ENCODE measurements at regions not wholly inside any gene's neighbourhood (a gene's known extent, or its start where the extent isn't known, plus 50 kb on each side); places are given as distances from the start of the nearest gene placed in this dataset.

DNA sequence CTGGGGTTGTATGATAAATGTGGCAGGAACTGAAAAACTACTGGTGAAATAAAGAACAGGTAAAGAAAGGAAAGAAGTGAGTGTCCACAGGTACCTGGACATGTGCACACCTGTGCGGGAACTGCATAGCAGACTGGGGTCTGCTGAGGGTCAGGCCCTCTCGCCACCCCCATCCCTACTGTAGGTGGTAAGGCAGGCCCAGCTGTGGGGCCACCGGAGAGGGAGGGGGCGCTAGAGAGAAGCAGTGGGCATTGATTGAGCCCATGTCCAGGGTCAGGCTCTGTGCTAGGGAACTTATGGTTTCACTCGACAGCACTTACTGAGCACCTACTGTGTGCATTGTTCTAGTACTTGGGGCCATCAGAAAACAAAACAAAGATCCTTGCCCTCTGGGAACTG, 400.5 kb downstream of the MATN1 start:
- DNase-seq (ENCODE audit: low spot score) = no peak
- ChIA-PET POLR2A (ENCODE audit: low non-redundant PET) (no interaction called here), CTCF (interaction anchor here (0.5 to 0.7 kb wide), 2 partner anchors 13 to 235 kb away, joined by 3 read pairs; no protein-coding TSS in a partner anchor)
- TF ChIP-seq, protein P1, sequence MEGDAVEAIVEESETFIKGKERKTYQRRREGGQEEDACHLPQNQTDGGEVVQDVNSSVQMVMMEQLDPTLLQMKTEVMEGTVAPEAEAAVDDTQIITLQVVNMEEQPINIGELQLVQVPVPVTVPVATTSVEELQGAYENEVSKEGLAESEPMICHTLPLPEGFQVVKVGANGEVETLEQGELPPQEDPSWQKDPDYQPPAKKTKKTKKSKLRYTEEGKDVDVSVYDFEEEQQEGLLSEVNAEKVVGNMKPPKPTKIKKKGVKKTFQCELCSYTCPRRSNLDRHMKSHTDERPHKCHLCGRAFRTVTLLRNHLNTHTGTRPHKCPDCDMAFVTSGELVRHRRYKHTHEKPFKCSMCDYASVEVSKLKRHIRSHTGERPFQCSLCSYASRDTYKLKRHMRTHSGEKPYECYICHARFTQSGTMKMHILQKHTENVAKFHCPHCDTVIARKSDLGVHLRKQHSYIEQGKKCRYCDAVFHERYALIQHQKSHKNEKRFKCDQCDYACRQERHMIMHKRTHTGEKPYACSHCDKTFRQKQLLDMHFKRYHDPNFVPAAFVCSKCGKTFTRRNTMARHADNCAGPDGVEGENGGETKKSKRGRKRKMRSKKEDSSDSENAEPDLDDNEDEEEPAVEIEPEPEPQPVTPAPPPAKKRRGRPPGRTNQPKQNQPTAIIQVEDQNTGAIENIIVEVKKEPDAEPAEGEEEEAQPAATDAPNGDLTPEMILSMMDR (conservative IDR thresholded peaks at IDR 0.05; ENCODE audit: low read depth) = no peak
- no peak overlapping the region for H3K27ac ChIP-seq

DNA sequence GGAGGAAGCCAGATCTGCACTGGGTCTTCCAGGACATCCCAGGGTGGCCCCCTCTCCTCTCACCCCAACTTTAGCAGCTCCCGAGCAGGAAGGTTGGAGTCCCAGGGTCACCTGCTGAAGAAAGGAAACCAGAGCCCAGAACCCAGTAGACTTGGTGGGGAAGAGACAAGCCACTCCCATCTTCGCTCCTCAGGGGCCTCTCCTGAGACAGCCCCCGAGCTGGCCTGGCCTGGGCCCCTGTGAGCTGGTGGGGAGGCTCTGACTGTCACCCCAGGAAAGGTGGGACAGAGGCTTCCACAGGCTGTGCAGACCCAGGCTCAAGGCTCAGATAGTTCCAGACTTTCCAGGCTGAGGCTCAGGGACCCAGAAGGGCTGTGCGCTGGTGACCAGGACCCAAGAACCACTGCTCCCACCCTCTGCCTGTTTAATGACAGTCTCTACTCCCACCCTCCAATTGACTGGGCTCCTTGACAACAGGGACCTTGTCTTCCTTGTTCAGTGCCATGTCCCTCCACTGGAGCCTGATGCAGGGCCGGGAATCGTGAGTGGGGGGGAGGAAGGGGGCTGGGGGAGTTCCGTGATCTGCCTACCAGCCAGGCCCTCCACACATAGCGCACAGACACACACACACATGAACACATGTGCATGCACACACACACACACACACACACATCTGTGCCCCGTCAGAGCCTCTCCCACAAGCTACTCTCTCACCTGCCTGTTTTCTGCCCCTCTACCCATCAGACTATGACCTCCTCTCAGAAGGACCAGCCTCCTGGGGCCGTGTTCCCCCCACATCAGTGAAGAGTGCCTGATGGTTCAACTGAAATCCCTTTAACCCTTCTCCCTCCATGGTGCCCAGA, 401.2 kb downstream of the MATN1 start:
- H3K27ac ChIP-seq = no peak overlapping the region
- no peak for DNase-seq (ENCODE audit: low spot score)
- ChIA-PET POLR2A (ENCODE audit: low non-redundant PET) (no interaction called here), CTCF (interaction anchor here (0.7 kb wide), 1 partner anchor 236 kb away, joined by 3 read pairs; no protein-coding TSS in a partner anchor)
- TF ChIP-seq, protein P1 (conservative IDR thresholded peaks at IDR 0.05; ENCODE audit: low read depth) = no peak

DNA sequence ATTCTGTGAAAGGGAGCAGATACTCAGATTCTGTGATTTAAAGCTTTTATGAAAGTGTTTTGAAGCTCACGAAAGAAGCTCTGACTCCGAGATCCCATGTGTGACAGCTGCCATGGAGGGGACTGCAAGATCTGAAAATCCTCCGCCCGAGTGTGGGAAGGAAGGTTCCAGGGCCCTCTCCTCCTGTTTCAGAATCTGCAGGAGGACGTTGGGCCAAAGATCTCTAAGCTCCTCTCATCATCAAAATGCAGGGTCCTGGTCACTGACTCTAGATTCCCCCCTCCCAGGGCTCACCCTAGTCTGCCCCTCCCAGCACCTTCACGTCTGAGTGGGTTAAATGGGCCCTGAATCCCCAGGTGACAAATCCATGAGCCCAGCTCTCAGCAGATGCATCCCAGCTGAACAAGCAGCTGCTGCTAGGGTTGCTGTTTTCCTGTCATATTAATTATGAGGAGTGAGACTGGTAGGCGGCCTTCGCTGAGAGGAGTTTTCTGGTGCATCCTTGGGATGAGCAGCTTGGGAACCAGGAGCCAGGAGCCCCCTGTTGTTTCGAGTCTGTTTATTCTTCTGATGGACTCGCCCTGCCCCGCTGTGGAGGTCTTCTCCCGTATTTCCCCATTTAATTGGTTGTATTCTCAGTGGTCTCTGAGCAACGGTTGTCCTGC, 402.0 kb downstream of the MATN1 start:
- H3K27ac ChIP-seq = no peak overlapping the region
- TF ChIP-seq, protein P1 (conservative IDR thresholded peaks at IDR 0.05; ENCODE audit: low read depth) = no peak
- no peak for DNase-seq (ENCODE audit: low spot score)
- ChIA-PET CTCF (no interaction called here), POLR2A (ENCODE audit: low non-redundant PET) (no interaction called here)

DNA sequence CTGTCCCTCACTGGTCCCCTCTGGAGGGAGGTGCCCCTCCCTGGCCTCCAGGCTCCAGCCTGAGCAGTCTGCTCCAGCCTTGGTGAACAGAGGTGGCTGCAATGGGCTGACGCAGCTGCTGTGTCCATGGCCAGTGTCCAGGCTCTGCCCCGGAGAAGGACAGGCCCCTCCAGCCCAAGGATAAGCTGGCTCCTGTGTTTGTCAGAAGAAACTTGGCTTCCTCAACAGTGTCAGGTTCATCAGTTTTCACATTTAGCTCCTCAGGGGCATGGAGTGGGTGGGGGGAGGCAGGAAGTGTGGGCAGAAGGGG, 402.8 kb downstream of the MATN1 start:
- TF ChIP-seq, protein P1 (conservative IDR thresholded peaks at IDR 0.05; ENCODE audit: low read depth) = no peak
- ChIA-PET POLR2A (ENCODE audit: low non-redundant PET) (no interaction called here), CTCF (no interaction called here)
- H3K27ac ChIP-seq = no peak overlapping the region
- no peak for DNase-seq (ENCODE audit: low spot score)

DNA sequence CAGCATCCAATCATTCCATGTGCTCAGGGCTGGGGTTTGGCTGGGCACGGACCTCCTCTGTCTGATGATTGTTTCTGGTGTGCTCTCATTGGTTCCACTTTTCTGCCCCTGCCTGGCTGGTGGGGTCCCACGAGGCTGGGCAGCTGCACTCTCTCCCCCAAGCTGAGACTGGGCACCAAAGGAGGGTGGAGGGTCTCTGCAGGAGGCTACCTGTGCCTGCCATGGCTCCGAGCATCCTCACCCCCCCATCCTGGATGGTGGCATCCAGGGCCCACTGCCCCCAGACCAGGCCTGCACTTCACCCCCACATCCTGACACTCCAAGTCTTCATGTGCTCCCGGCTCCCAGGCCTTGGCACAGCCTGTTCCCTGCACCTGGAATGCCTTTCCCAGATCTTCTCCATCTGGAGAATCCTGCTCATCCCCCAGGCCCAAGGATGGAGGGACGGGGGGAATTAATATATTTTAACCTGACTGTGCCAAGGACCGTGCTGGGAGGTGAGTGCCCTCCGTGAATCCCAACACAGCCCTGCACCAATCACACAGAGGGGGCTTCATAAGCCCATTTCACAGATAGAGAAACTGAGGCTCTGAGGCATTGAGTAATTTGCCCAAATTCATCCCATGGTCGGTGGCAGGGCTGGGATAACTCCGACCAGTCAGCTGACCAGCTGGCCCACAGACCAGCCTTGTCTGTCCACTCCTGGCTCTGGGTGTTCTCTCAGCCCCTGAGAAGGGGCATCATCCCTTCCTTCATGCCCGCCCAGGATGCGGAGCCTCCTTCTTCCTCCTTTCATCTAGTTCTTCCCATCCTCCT, 403.4 kb downstream of the MATN1 start:
- DNase-seq (ENCODE audit: low spot score) = no peak
- no peak overlapping the region for H3K27ac ChIP-seq
- TF ChIP-seq, protein P1 (conservative IDR thresholded peaks at IDR 0.05; ENCODE audit: low read depth) = no peak
- POLR2A ChIA-PET (ENCODE audit: low non-redundant PET) = no interaction called here
- CTCF ChIA-PET = no interaction called here

Measured in RWPE1 (cell line).